Cardiac muscle cell (in vitro differentiated cells and primary cell): ENCODE measurements at regions not wholly inside any gene's neighbourhood (a gene's known extent, or its start where the extent isn't known, plus 50 kb on each side); places are given as distances from the start of the nearest gene placed in this dataset.

ENCODE experiments used
- DNase-seq, 2 donors: peaks; one replicate each; pipeline versions ENCODE4 v3.0.0 to v3.0.0-alpha.2; 2010 to 2017; ENCODE audit warnings: low read depth in 1 of 2, low spot score in 1 of 2
- H3K27ac ChIP-seq: fragments of 200-600 bp; sonication (generic); 2 replicates; pipeline ENCODE4 v1.5.1; 2016
- H3K27me3 ChIP-seq: fragments of 200-600 bp; sonication (generic); 2 replicates; pipeline ENCODE4 v1.6.0; 2016; ENCODE audit warnings: control low read depth
- H3K36me3 ChIP-seq: fragments of 200-600 bp; sonication (generic); 2 replicates; pipeline ENCODE4 v1.5.1; 2016; ENCODE audit warnings: control low read depth
- H3K4me1 ChIP-seq: fragments of 200-600 bp; sonication (generic); 2 replicates; pipeline ENCODE4 v1.8.1; 2017; ENCODE audit warnings: low read depth, mild to moderate bottlenecking, mixed run types
- H3K4me3 ChIP-seq: fragments of 200-600 bp; sonication (generic); 2 replicates; pipeline ENCODE4 v1.5.1; 2016; ENCODE audit warnings: mild to moderate bottlenecking
- H3K9me3 ChIP-seq: fragments of 200-600 bp; sonication (generic); 2 replicates; pipeline ENCODE4 v1.5.1; 2017; ENCODE audit warnings: low read depth, mild to moderate bottlenecking, control low read depth
- CTCF ChIP-seq: IDR thresholded peaks from 2 replicates; pipeline ENCODE4 v1.5.1; 2012; ENCODE audit warnings: low read depth, mild to moderate bottlenecking, low read length

GRCh38 chr2:4551691-4552474, 848.5 kb downstream of the DCDC2C start:
- Histone ChIP-seq H3K27me3 (no peaks in the 10 kb centered on the region), H3K27ac (no peak overlapping the region), H3K4me3 (no peak overlapping the region), H3K9me3 (no peaks in the 10 kb centered on the region), H3K4me1 (no peaks in the 10 kb centered on the region), H3K36me3 (no peaks in the 10 kb centered on the region)
- TF ChIP-seq CTCF: no peak
- no peak for DNase-seq

- Histone ChIP-seq H3K4me1 (no peaks in the 10 kb centered on the region), H3K27me3 (no peaks in the 10 kb centered on the region), H3K9me3 (no peaks in the 10 kb centered on the region), H3K4me3 (no peak overlapping the region), H3K36me3 (no peaks in the 10 kb centered on the region), H3K27ac (no peak overlapping the region)
- DNase-seq: no peak
- TF ChIP-seq CTCF: no peak
These were observed 849.9 kb downstream of the DCDC2C start for GRCh38 chr2:4553241-4553640.

GRCh38 chr2:4556135-4556896, 852.9 kb downstream of the DCDC2C start:
- Histone ChIP-seq H3K4me1 (no peaks in the 10 kb centered on the region), H3K27me3 (no peaks in the 10 kb centered on the region), H3K4me3 (no peak overlapping the region), H3K36me3 (no peaks in the 10 kb centered on the region), H3K27ac (no peak overlapping the region), H3K9me3 (no peaks in the 10 kb centered on the region)
- TF ChIP-seq CTCF: no peak
- no peak for DNase-seq

GRCh38 chr2:4561196-4561595, 857.8 kb downstream of the DCDC2C start:
- H3K27ac ChIP-seq: no peak overlapping the region
- no peaks in the 10 kb centered on the region for H3K36me3 ChIP-seq
- no peaks in the 10 kb centered on the region for H3K4me1 ChIP-seq
- DNase-seq: no peak
- no peaks in the 10 kb centered on the region for H3K9me3 ChIP-seq
- no peak for TF ChIP-seq CTCF
- H3K27me3 ChIP-seq: no peaks in the 10 kb centered on the region
- no peak overlapping the region for H3K4me3 ChIP-seq

GRCh38 chr2:4576075-4576474, 872.7 kb downstream of the DCDC2C start:
- TF ChIP-seq CTCF: no peak
- DNase-seq: no peak
- no peaks in the 10 kb centered on the region for H3K4me1 ChIP-seq
- no peaks in the 10 kb centered on the region for H3K36me3 ChIP-seq
- H3K27me3 ChIP-seq: no peaks in the 10 kb centered on the region
- H3K9me3 ChIP-seq: no peaks in the 10 kb centered on the region
- no peak overlapping the region for H3K27ac ChIP-seq
- no peak overlapping the region for H3K4me3 ChIP-seq
